Right lobe of liver (tissue), 4 donors: ENCODE measurements at regions not wholly inside any gene's neighbourhood (a gene's known extent, or its start where the extent isn't known, plus 50 kb on each side); places are given as distances from the start of the nearest gene placed in this dataset.

Source experiments
- POLR2A ChIP-seq: fragments of 450-650 bp; IDR thresholded peaks from one replicate; pipeline ENCODE4 v1.6.1; 2017; ENCODE audit warnings: antibody characterized with exemption, mild to moderate bottlenecking
- TF ChIP-seq, protein P1 (sequence below), 4 donors: fragments of 200-600 bp in 3 of 4; fragments of 450-650 bp in 1 of 4; IDR thresholded peaks; one replicate each; pipeline versions ENCODE4 v1.5.1 to v1.8.0; 2016 to 2022; ENCODE audit warnings: antibody characterized with exemption in 4 of 4, mild to moderate bottlenecking in 2 of 4
- donor health status: DM: no; HTN: no; CAD: no.
- donor health status: DM: no; HTN: no; CAD: no.
- donor health status: DM: no; HTN: yes; CAD: no.

DNA sequence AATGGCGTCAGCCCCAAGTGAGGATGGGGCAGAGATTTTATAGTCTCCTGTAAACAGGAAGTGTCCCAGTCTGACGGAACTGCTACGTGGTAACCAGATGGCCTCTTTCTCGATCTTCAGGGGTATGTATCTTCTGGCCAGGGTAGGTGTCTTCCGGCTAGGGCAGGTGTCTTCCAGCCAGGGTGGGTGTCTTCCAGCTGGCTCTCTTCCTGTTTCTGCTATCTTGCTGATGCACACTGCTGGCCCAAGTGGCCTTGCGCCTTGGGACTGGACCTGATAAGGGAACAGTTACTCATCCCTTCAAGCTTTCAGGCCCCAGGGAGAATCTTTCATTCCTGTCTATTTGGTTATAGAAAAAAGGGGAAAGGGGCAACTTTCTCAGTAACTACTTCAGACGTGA lies 178.7 kb upstream of the MAGEE2 start:
- TF ChIP-seq, protein P1, sequence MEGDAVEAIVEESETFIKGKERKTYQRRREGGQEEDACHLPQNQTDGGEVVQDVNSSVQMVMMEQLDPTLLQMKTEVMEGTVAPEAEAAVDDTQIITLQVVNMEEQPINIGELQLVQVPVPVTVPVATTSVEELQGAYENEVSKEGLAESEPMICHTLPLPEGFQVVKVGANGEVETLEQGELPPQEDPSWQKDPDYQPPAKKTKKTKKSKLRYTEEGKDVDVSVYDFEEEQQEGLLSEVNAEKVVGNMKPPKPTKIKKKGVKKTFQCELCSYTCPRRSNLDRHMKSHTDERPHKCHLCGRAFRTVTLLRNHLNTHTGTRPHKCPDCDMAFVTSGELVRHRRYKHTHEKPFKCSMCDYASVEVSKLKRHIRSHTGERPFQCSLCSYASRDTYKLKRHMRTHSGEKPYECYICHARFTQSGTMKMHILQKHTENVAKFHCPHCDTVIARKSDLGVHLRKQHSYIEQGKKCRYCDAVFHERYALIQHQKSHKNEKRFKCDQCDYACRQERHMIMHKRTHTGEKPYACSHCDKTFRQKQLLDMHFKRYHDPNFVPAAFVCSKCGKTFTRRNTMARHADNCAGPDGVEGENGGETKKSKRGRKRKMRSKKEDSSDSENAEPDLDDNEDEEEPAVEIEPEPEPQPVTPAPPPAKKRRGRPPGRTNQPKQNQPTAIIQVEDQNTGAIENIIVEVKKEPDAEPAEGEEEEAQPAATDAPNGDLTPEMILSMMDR (IDR thresholded peaks at IDR 0.05) = no peak
- TF ChIP-seq POLR2A = no peak
